T-cell (primary cell): ENCODE measurements at regions not wholly inside any gene's neighbourhood (a gene's known extent, or its start where the extent isn't known, plus 50 kb on each side); places are given as distances from the start of the nearest gene placed in this dataset.

Source experiments
- ATAC-seq, 4 experiments: fragments of 200-7000 bp in 3 of 4; fragments of 150-1000 bp in 1 of 4; cut with Tn5 transposase; replicated peaks in 1 of 4; 1 replicate in 3 of 4; 2 replicates in 1 of 4; pipeline ENCODE4 v1.10.0; 2021; ENCODE audit warnings: moderate library complexity in 3 of 4, mild to moderate bottlenecking in 2 of 4, moderate number of reproducible peaks in 1 of 4
- CTCF ChIA-PET, 2 donors: fragments of 300-600 bp; sonication (Branson Sonifier 250); formaldehyde crosslinking; loops; one replicate each; lab custom pipeline; 2022; ENCODE audit warnings: antibody characterized with exemption in 2 of 2; lab: Charles Lee
- POLR2A ChIA-PET, 2 donors: fragments of 300-600 bp; sonication (Branson Sonifier 250); formaldehyde crosslinking; loops; one replicate each; lab custom pipeline; 2022; ENCODE audit warnings: antibody characterized with exemption in 2 of 2; lab: Charles Lee
- DNase-seq, 35 experiments: peaks; one replicate each; pipeline versions ENCODE4 v3.0.0 to v3.0.0-alpha.2; 2013 to 2023
- H3K27ac ChIP-seq: one replicate; pipeline ENCODE4 v1.5.1; 2013; ENCODE audit warnings: low read length
- H3K27me3 ChIP-seq, 2 experiments: replicated peaks in 1 of 2; 1 replicate in 1 of 2; 2 replicates in 1 of 2; pipeline versions ENCODE4 v1.6.1 to v1.7.0; 2013; ENCODE audit warnings: low read length in 1 of 2, mixed read lengths in 1 of 2; ENCODE audit not compliant: control insufficient read depth in 2 of 2, insufficient read depth in 2 of 2; ENCODE audit errors: extremely low read depth in 1 of 2
- H3K36me3 ChIP-seq, 2 donors: 1 replicate in 1 of 2; 2 replicates in 1 of 2; pipeline versions ENCODE4 v1.6.1 to v1.7.0; 2013; ENCODE audit warnings: low read length in 1 of 2; ENCODE audit not compliant: control insufficient read depth in 2 of 2, insufficient read depth in 1 of 2; ENCODE audit errors: extremely low read depth in 1 of 2
- H3K4me1 ChIP-seq, 2 experiments: 1 replicate in 1 of 2; 2 replicates in 1 of 2; pipeline versions ENCODE4 v1.6.1 to v1.7.0; 2013; ENCODE audit warnings: low read length in 2 of 2, mixed read lengths in 1 of 2; ENCODE audit not compliant: insufficient read depth in 2 of 2, control insufficient read depth in 1 of 2; ENCODE audit errors: extremely low read depth in 1 of 2
- H3K4me3 ChIP-seq, 2 donors: 1 replicate in 1 of 2; 2 replicates in 1 of 2; pipeline versions ENCODE4 v1.5.1 to v1.7.0; 2013; ENCODE audit warnings: mild to moderate bottlenecking in 2 of 2, low read length in 1 of 2, moderate library complexity in 1 of 2; ENCODE audit not compliant: control insufficient read depth in 1 of 2; ENCODE audit errors: extremely low read depth in 1 of 2
- H3K9me3 ChIP-seq: 2 replicates; pipeline ENCODE4 v1.7.0; 2013
- H3K27ac Mint-ChIP-seq, 2 donors: one replicate each; pipeline ENCODE4 v1.8.0; 2020 to 2021; ENCODE audit warnings: mild to moderate bottlenecking in 2 of 2, mixed read lengths in 2 of 2
- H3K27me3 Mint-ChIP-seq, 2 donors: one replicate each; pipeline ENCODE4 v1.8.0; 2021 to 2022; ENCODE audit warnings: mixed read lengths in 2 of 2
- H3K36me3 Mint-ChIP-seq: one replicate; pipeline ENCODE4 v1.8.0; 2021; ENCODE audit warnings: mixed read lengths
- H3K4me1 Mint-ChIP-seq, 3 donors: one replicate each; pipeline ENCODE4 v1.8.0; 2020 to 2022; ENCODE audit warnings: mixed read lengths in 3 of 3, mild to moderate bottlenecking in 1 of 3
- H3K4me3 Mint-ChIP-seq, 3 donors: one replicate each; pipeline ENCODE4 v1.8.0; 2020 to 2022; ENCODE audit warnings: mild to moderate bottlenecking in 3 of 3, mixed read lengths in 3 of 3, moderate library complexity in 3 of 3
- H3K9me3 Mint-ChIP-seq, 3 donors: one replicate each; pipeline ENCODE4 v1.8.0; 2020 to 2022; ENCODE audit warnings: mixed read lengths in 3 of 3
- WGBS: methylation state at CpG from one replicate; pipeline ENCODE4 v1.1.5; 2013; ENCODE audit warnings: missing lambda C conversion rate; ENCODE audit not compliant: insufficient coverage; 5-methylcytosine and 5-hydroxymethylcytosine counted together

DNA sequence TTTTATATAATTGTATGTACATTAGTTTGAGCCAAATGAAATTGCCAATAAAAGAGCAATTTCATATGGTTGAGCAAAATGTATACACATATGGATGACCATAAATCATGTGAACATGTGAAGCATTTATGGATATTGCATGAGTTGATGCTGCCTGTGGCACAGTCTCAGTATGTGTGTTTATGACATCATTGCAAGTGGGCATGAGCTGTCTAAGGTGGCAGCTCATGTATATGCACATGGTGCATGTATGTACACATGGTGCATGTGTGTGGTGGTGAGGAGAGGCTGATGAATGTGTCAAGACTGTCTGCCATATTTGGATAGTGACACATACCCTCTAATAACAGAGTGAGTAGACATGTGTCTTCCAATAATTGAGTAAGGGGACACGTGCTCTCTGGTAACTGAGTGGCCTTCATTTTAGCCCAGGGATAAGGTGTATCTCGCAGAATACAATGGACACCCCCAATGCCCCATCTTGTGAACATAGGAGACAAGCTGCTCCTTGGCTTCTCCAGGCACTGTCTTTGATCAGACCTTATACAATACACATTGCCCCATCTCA, 208.8 kb downstream of the DHX35 start:
- Histone ChIP-seq H3K9me3 (no peaks in the 10 kb centered on the region), H3K36me3 (no peaks in the 10 kb centered on the region), H3K4me3 (no peak overlapping the region), H3K27ac (no peak overlapping the region), H3K27me3 (no peaks in the 10 kb centered on the region), H3K4me1 (no peaks in the 10 kb centered on the region)
- no peak overlapping the region for H3K27ac Mint-ChIP-seq
- H3K4me1 Mint-ChIP-seq = no peaks in the 10 kb centered on the region
- ATAC-seq (no peak), DNase-seq (no peak)
- POLR2A ChIA-PET = no interaction called here
- CTCF ChIA-PET = no interaction called here
- WGBS = 40% methylated on average over 2 of the region's 2 CpGs
- peaks cover 19 to 37% of the 10 kb centered on the region in 2 donors for H3K27me3 Mint-ChIP-seq
- H3K4me3 Mint-ChIP-seq = no peak overlapping the region
- peaks cover 0 to 11% (median 0%) of the 10 kb centered on the region in 3 donors for H3K9me3 Mint-ChIP-seq
- no peaks in the 10 kb centered on the region for H3K36me3 Mint-ChIP-seq

DNA sequence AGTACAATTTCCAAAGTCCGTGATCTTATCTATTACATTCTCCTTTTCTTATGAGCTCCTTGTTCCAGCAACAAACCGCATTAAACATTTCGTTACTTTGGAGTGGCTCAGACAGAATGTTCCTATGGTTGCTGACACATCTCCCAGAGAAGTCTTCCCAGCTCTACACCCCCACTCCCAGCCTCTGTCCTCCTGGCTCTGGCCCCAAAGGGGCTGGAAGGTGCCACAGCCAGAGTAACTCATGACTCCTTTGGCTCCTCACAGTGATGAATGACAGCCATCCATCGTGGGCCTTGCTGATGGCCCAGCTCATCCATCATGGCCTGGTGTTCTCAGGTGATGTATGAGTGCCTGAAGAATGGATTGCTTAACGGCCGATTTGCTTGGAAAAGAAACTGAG, 203.0 kb downstream of the DHX35 start:
- H3K4me3 Mint-ChIP-seq = no peak overlapping the region
- Histone ChIP-seq H3K4me1 (no peaks in the 10 kb centered on the region), H3K4me3 (no peak overlapping the region), H3K36me3 (no peaks in the 10 kb centered on the region), H3K27ac (no peak overlapping the region), H3K9me3 (no peaks in the 10 kb centered on the region), H3K27me3 (no peaks in the 10 kb centered on the region)
- no peaks in the 10 kb centered on the region for H3K4me1 Mint-ChIP-seq
- H3K27me3 Mint-ChIP-seq = peaks cover 18% of the 10 kb centered on the region in 2 donors
- no peaks in the 10 kb centered on the region for H3K36me3 Mint-ChIP-seq
- ChIA-PET POLR2A (no interaction called here), CTCF (no interaction called here)
- no peak for DNase-seq
- no peak for ATAC-seq
- 76% methylated on average over 4 of the region's 6 CpGs for WGBS
- H3K9me3 Mint-ChIP-seq = peaks cover 0 to under 1% (median 0%) of the 10 kb centered on the region in 3 donors
- H3K27ac Mint-ChIP-seq = no peak overlapping the region

DNA sequence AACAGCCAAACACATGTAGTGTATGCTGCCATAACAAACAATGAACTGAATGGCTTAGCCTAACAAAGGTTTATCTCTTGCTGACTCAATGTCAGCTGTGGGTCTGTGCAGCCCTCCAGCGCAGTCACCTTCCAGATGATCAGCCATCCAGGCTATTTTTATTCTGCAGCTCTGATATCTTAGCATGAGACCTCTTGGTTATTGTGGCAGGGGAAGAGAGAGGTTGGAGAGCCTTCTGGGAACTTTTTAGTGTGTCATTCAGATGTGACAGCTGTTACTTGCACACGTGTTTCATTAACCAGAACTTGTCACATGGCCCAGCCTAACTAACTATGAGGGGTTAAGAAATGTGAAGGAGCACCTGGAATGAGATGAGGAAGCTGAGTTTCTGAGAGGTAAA, 202.5 kb downstream of the DHX35 start:
- H3K9me3 Mint-ChIP-seq = peaks cover 0 to 4% (median 0%) of the 10 kb centered on the region in 3 donors
- H3K27ac Mint-ChIP-seq = no peak overlapping the region
- Histone ChIP-seq H3K4me1 (no peaks in the 10 kb centered on the region), H3K27me3 (no peaks in the 10 kb centered on the region), H3K36me3 (no peaks in the 10 kb centered on the region), H3K9me3 (no peaks in the 10 kb centered on the region), H3K4me3 (no peak overlapping the region), H3K27ac (no peak overlapping the region)
- no peaks in the 10 kb centered on the region for H3K36me3 Mint-ChIP-seq
- ATAC-seq = no peak
- DNase-seq = no peak
- peaks cover 19 to 23% of the 10 kb centered on the region in 2 donors for H3K27me3 Mint-ChIP-seq
- no peaks in the 10 kb centered on the region for H3K4me1 Mint-ChIP-seq
- no CpG with 5 or more reads among the region's 2 CpGs for WGBS
- ChIA-PET POLR2A (no interaction called here), CTCF (no interaction called here)
- H3K4me3 Mint-ChIP-seq = no peak overlapping the region

DNA sequence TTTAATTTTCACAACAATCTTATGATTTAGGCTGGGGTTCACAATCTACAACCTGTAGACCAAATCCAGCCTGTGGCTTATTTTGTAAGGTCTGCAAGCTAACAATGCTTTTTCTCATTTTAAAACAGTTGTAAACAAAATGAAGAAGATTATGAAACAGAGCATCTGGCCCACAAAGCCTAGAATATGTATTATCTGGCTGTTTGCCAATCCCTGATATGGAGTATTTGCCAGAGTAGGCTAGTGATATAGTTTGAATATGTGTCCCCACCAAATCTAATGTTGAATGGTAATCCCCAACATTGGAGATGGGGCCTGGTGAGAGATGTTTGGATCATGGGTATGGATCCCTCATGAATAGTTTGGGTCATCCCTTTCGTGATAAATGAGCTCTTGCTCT, 201.8 kb downstream of the DHX35 start:
- ATAC-seq (no peak), DNase-seq (no peak)
- no CpG with 5 or more reads among the region's 1 CpG for WGBS
- no peaks in the 10 kb centered on the region for H3K36me3 ChIP-seq
- peaks cover 0 to 4% (median 0%) of the 10 kb centered on the region in 3 donors for H3K9me3 Mint-ChIP-seq
- peaks cover 14 to 21% of the 10 kb centered on the region in 2 donors for H3K27me3 Mint-ChIP-seq
- CTCF ChIA-PET = no interaction called here
- no peaks in the 10 kb centered on the region for H3K9me3 ChIP-seq
- H3K4me1 ChIP-seq = no peaks in the 10 kb centered on the region
- no peak overlapping the region for H3K4me3 ChIP-seq
- POLR2A ChIA-PET = no interaction called here
- no peak overlapping the region for H3K4me3 Mint-ChIP-seq
- H3K27ac Mint-ChIP-seq = no peak overlapping the region
- no peaks in the 10 kb centered on the region for H3K4me1 Mint-ChIP-seq
- no peaks in the 10 kb centered on the region for H3K27me3 ChIP-seq
- H3K36me3 Mint-ChIP-seq = no peaks in the 10 kb centered on the region
- no peak overlapping the region for H3K27ac ChIP-seq

DNA sequence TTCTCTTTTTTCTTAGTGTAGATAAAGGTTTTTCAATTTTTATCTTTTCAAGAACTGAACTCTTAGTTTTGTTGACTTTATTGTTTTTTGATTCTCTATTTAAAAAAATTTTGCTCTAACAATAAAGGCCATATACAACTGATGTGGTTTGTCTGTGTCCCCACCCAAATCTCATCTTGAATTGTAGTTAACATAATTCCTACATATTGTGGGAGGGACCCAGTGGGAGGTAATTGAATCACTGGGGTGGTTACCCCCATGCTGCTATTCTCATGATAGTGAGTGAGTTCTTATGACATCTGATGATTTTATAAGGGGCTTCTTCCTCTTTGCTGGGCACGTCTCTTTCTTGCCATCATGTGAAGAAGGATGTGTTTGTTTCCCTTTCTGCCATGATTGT, 199.8 kb downstream of the DHX35 start:
- POLR2A ChIA-PET = no interaction called here
- no peak overlapping the region for H3K27ac ChIP-seq
- H3K4me1 Mint-ChIP-seq = no peaks in the 10 kb centered on the region
- H3K27me3 ChIP-seq = peaks cover 0 to 5% of the 10 kb centered on the region in 2 experiments
- H3K36me3 Mint-ChIP-seq = no peaks in the 10 kb centered on the region
- peaks cover 10 to 21% of the 10 kb centered on the region in 2 donors for H3K27me3 Mint-ChIP-seq
- H3K9me3 Mint-ChIP-seq = peaks cover 0 to 4% (median 0%) of the 10 kb centered on the region in 3 donors
- no CpG with 5 or more reads among the region's 1 CpG for WGBS
- H3K4me1 ChIP-seq = no peaks in the 10 kb centered on the region
- H3K4me3 Mint-ChIP-seq = no peak overlapping the region
- H3K36me3 ChIP-seq = no peaks in the 10 kb centered on the region
- no peaks in the 10 kb centered on the region for H3K9me3 ChIP-seq
- CTCF ChIA-PET = no interaction called here
- DNase-seq = no peak
- H3K4me3 ChIP-seq = no peak overlapping the region
- no peak for ATAC-seq
- H3K27ac Mint-ChIP-seq = no peak overlapping the region

DNA sequence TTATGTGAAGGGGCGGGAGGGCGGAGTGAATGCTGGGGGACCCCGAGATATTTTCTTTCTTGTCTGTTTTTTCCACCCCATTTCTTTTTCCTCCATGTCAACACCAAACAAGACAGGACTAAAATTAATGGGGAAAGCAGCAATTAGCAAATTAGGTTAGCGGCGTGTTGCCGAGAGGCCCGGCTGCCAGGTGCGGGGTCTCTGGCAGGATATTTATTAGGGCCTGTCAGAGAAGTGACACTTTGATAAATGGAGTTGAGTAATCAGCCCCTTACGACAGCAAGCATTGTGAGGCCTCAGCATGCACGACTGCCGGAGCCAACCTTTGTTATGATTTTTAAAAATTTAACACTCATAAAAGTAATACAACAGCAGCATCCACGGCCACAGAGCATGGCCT, 193.8 kb downstream of the DHX35 start:
- Histone ChIP-seq H3K4me3 (no peak overlapping the region), H3K4me1 (no peaks in the 10 kb centered on the region), H3K36me3 (no peaks in the 10 kb centered on the region), H3K9me3 (no peaks in the 10 kb centered on the region), H3K27ac (no peak overlapping the region), H3K27me3 (peaks cover 0 to 21% of the 10 kb centered on the region in 2 experiments)
- peaks cover 0 to 4% (median 0%) of the 10 kb centered on the region in 3 donors for H3K9me3 Mint-ChIP-seq
- H3K27me3 Mint-ChIP-seq = peaks cover 24 to 46% of the 10 kb centered on the region in 2 donors
- no peaks in the 10 kb centered on the region for H3K36me3 Mint-ChIP-seq
- H3K27ac Mint-ChIP-seq = no peak overlapping the region
- H3K4me3 Mint-ChIP-seq = no peak overlapping the region
- POLR2A ChIA-PET = no interaction called here
- no peak for DNase-seq
- CTCF ChIA-PET = interaction anchor here in 1 of 2 donors (0.6 kb wide), 1 partner anchor 1274 kb away, joined by 6 read pairs; no protein-coding TSS in a partner anchor
- ATAC-seq = no peak
- 21% methylated on average over 5 of the region's 12 CpGs for WGBS
- no peaks in the 10 kb centered on the region for H3K4me1 Mint-ChIP-seq

DNA sequence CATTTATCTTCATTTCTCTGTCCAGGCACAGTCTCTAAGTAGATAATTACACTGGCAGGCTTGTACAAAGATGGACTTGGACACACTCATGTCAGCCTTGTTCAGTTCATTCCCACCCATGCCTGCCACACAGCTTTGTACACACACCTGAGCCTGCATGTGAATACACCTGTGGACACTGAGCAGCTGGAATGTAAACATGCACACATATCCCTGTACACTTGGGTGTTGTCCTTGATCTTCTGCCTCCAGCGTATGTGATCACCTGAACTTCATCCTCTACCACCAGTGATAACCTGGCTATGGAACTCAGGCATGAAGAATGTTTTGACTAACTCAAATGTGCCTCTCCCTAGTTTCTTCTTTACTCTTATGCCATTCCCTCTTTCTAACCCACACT, 190.6 kb downstream of the DHX35 start:
- POLR2A ChIA-PET = no interaction called here
- no CpG with 5 or more reads among the region's 1 CpG for WGBS
- DNase-seq = no peak

More for the DNA sequence above, 190.6 kb downstream of the DHX35 start:
- H3K27me3 ChIP-seq = peaks cover 0 to 29% of the 10 kb centered on the region in 2 experiments
- H3K9me3 Mint-ChIP-seq = no peaks in the 10 kb centered on the region
- no peak overlapping the region for H3K4me3 Mint-ChIP-seq
- H3K36me3 ChIP-seq = no peaks in the 10 kb centered on the region
- peaks cover 20 to 30% of the 10 kb centered on the region in 2 donors for H3K27me3 Mint-ChIP-seq
- ATAC-seq = no peak
- no peaks in the 10 kb centered on the region for H3K9me3 ChIP-seq
- H3K4me1 Mint-ChIP-seq = no peaks in the 10 kb centered on the region
- no peaks in the 10 kb centered on the region for H3K4me1 ChIP-seq
- CTCF ChIA-PET = no interaction called here
- H3K27ac Mint-ChIP-seq = no peak overlapping the region
- H3K36me3 Mint-ChIP-seq = no peaks in the 10 kb centered on the region
- H3K4me3 ChIP-seq = no peak overlapping the region
- H3K27ac ChIP-seq = no peak overlapping the region
